ENCODE measurements at regions not wholly inside any gene's neighbourhood (a gene's known extent, or its start where the extent isn't known, plus 50 kb on each side); places are given as distances from the start of the nearest gene placed in this dataset.

GRCh38 chr20:56903421-56903820, 274.3 kb downstream of the TFAP2C start:
- Histone ChIP-seq H3K36me3 (replicated peaks in 1 of 2; ENCODE audit: insufficient read depth in 1 of 2, low read depth in 2 of 2) (no peaks in the 10 kb centered on the region), H3K4me3 (no peak overlapping the region), H3K27me3 (no peaks in the 10 kb centered on the region), H3K9me3 (peaks cover 0 to 4% (median 0%) of the 10 kb centered on the region in 3 donors), H3K4me1 (peaks cover 15% of the 10 kb centered on the region), H3K27ac (no peak overlapping the region)
- 0 to 33% methylated on average over 1 of the region's 1 CpG for WGBS, 2 donors
- intact Hi-C loops (cut with DNase I) = no loop called here
- no peak for DNase-seq
- no peak for TF ChIP-seq CTCF (IDR thresholded peaks at IDR 0.05)
- no peak for TF ChIP-seq POLR2A (IDR thresholded peaks at IDR 0.05)
- ATAC-seq = no peak

- Histone ChIP-seq H3K27ac (no peak overlapping the region), H3K27me3 (no peaks in the 10 kb centered on the region), H3K4me1 (peaks cover 20% of the 10 kb centered on the region), H3K36me3 (replicated peaks in 1 of 2; ENCODE audit: insufficient read depth in 1 of 2, low read depth in 2 of 2) (no peaks in the 10 kb centered on the region), H3K4me3 (no peak overlapping the region), H3K9me3 (peaks cover 0 to 4% (median 0%) of the 10 kb centered on the region in 3 donors)
- TF ChIP-seq CTCF (IDR thresholded peaks at IDR 0.05) (no peak), POLR2A (IDR thresholded peaks at IDR 0.05) (no peak)
- intact Hi-C loops (cut with DNase I) = no loop called here
- WGBS, 2 donors = 62 to 78% methylated on average over 4 of the region's 4 CpGs
- no peak for DNase-seq
- no peak for ATAC-seq
Measured at GRCh38 chr20:56903858-56904257, 274.8 kb downstream of the TFAP2C start.

- TF ChIP-seq CTCF (IDR thresholded peaks at IDR 0.05) (peak in 1 of 7 experiments; percentile 2), POLR2A (IDR thresholded peaks at IDR 0.05) (peak in 1 of 3 donors; percentile 38)
- intact Hi-C loops (cut with DNase I) = no loop called here
- H3K27me3 ChIP-seq = no peaks in the 10 kb centered on the region
- ATAC-seq (peak; percentile 89), DNase-seq (peak; percentile 90 to 92 (median 91))
- H3K9me3 ChIP-seq = no peaks in the 10 kb centered on the region
- H3K4me1 ChIP-seq = peaks cover 60% of the 10 kb centered on the region
- H3K4me3 ChIP-seq = no peak overlapping the region
- no peaks in the 10 kb centered on the region for H3K36me3 ChIP-seq (replicated peaks in 1 of 2; ENCODE audit: insufficient read depth in 1 of 2, low read depth in 2 of 2)
- 16 to 17% methylated on average over 16 of the region's 16 CpGs for WGBS, 2 donors
- peak overlapping the region; percentile 91 to 95 (median 94) for H3K27ac ChIP-seq
Measured at GRCh38 chr20:56909918-56910714, 281.0 kb downstream of the TFAP2C start.

GRCh38 chr20:56911946-56912345, 282.8 kb downstream of the TFAP2C start:
- intact Hi-C loops (cut with DNase I) = no loop called here
- WGBS, 2 donors = 88 to 93% methylated on average over 16 to 18 of the region's 18 CpGs

More at GRCh38 chr20:56911946-56912345, 282.8 kb downstream of the TFAP2C start:
- no peak for DNase-seq
- Histone ChIP-seq H3K27ac (peak overlapping the region in 1 of 4 donors; percentile 95), H3K4me3 (no peak overlapping the region), H3K4me1 (peaks cover 73% of the 10 kb centered on the region), H3K9me3 (no peaks in the 10 kb centered on the region), H3K36me3 (replicated peaks in 1 of 2; ENCODE audit: insufficient read depth in 1 of 2, low read depth in 2 of 2) (no peaks in the 10 kb centered on the region), H3K27me3 (no peaks in the 10 kb centered on the region)
- no peak for ATAC-seq
- TF ChIP-seq CTCF (IDR thresholded peaks at IDR 0.05) (no peak), POLR2A (IDR thresholded peaks at IDR 0.05) (no peak)
